BJ (cell line): ENCODE measurements at regions not wholly inside any gene's neighbourhood (a gene's known extent, or its start where the extent isn't known, plus 50 kb on each side); places are given as distances from the start of the nearest gene placed in this dataset.
"Not testable (repeated sequence)": the region's sequence is repeated elsewhere in the genome, so short reads cannot be mapped to it uniquely, and the experiment has no call there.

Experiments used
- CTCF ChIA-PET: fragments of 350-600 bp; formaldehyde crosslinking; extraction: SDS; loops from one replicate; lab custom pipeline; 2021; ENCODE audit warnings: antibody characterized with exemption, inconsistent platforms; lab: Yijun Ruan, JAX
- POLR2A ChIA-PET: fragments of 300-600 bp; sonication (Branson Sonifier 250); formaldehyde crosslinking; extraction: SDS; loops from one replicate; lab custom pipeline; 2021; ENCODE audit warnings: antibody characterized with exemption; lab: Charles Lee
- DNase-seq: peaks from one replicate; pipeline ENCODE4 v3.0.0-alpha.2; 2011; ENCODE audit warnings: low read depth
- H3K27me3 ChIP-seq: 2 replicates; pipeline ENCODE4 v1.6.0; 2011; ENCODE audit warnings: low read length; ENCODE audit not compliant: control insufficient read depth, insufficient read depth
- H3K36me3 ChIP-seq: 2 replicates; pipeline ENCODE4 v1.5.1; 2011; ENCODE audit warnings: low read length; ENCODE audit not compliant: control insufficient read depth, insufficient read depth
- H3K4me3 ChIP-seq: 2 replicates; pipeline ENCODE4 v1.5.1; 2011; ENCODE audit warnings: low read depth, mild to moderate bottlenecking, control low read depth, low read length
- CTCF ChIP-seq: IDR thresholded peaks from 2 replicates; pipeline ENCODE4 v1.5.1; 2011; ENCODE audit warnings: low read depth, mild to moderate bottlenecking, control low read depth, inconsistent platforms, low read length, moderate library complexity; ENCODE audit not compliant: insufficient read depth

GRCh38 chr14:22370084-22370847 is 218.8 kb downstream of the DAD1 start:
- CTCF ChIA-PET, result interaction anchor here (0.8 to 3.8 kb wide), 5 partner anchors 16 to 93 kb away, joined by 3 to 14 read pairs (median 3); no protein-coding TSS in a partner anchor
- no peak for TF ChIP-seq CTCF
- POLR2A ChIA-PET, result interaction anchor here (0.6 kb wide), 2 partner anchors 25 to 143 kb away, joined by 3 to 9 read pairs; no protein-coding TSS in a partner anchor
- Histone ChIP-seq H3K27me3 (no peaks in the 10 kb centered on the region; the same call in 1 of the 2 replicates), H3K4me3 (no peak overlapping the region), H3K36me3 (no peaks in the 10 kb centered on the region)
- no peak for DNase-seq

- no peaks in the 10 kb centered on the region for H3K36me3 ChIP-seq
- DNase-seq, result no peak
- H3K4me3 ChIP-seq, result no peak overlapping the region
- POLR2A ChIA-PET, result no interaction called here
- no peak for TF ChIP-seq CTCF
- no peaks in the 10 kb centered on the region for H3K27me3 ChIP-seq
- CTCF ChIA-PET, result interaction anchor here (1.5 kb wide), 1 partner anchor 44 kb away, joined by 4 read pairs; no protein-coding TSS in a partner anchor
Measured at GRCh38 chr14:22358726-22359125, 230.3 kb downstream of the DAD1 start.

GRCh38 chr14:22349281-22349680 is 239.7 kb downstream of the DAD1 start:
- H3K36me3 ChIP-seq, H3K4me3 ChIP-seq, POLR2A ChIA-PET, DNase-seq, H3K27me3 ChIP-seq: not testable (repeated sequence)
- CTCF ChIA-PET, result interaction anchor here (1.8 kb wide), 1 partner anchor 30 kb away, joined by 5 read pairs; no protein-coding TSS in a partner anchor

- no peak for DNase-seq
- no peak for TF ChIP-seq CTCF
- ChIA-PET CTCF (no interaction called here), POLR2A (no interaction called here)
- H3K4me3 ChIP-seq, result no peak overlapping the region
- H3K27me3 ChIP-seq, result peaks cover 2% of the 10 kb centered on the region; the same call in 1 of the 2 replicates
- no peaks in the 10 kb centered on the region for H3K36me3 ChIP-seq
Measured at GRCh38 chr14:22344673-22345072, 244.4 kb downstream of the DAD1 start.

- H3K36me3 ChIP-seq, DNase-seq, H3K4me3 ChIP-seq, CTCF ChIA-PET, H3K27me3 ChIP-seq, POLR2A ChIA-PET: not testable (repeated sequence)
Measured at GRCh38 chr14:22344209-22344608, 244.8 kb downstream of the DAD1 start.

GRCh38 chr14:22341049-22341448 is 248.0 kb downstream of the DAD1 start:
- no peak for TF ChIP-seq CTCF
- no peak for DNase-seq
- Histone ChIP-seq H3K36me3 (no peaks in the 10 kb centered on the region), H3K4me3 (no peak overlapping the region), H3K27me3 (peaks cover 2% of the 10 kb centered on the region; the same call in 1 of the 2 replicates)
- POLR2A ChIA-PET, result no interaction called here
- CTCF ChIA-PET, result no interaction called here
